ENCODE measurements at regions not wholly inside any gene's neighbourhood (a gene's known extent, or its start where the extent isn't known, plus 50 kb on each side); places are given as distances from the start of the nearest gene placed in this dataset.

- no peak for DNase-seq (ENCODE audit: low spot score)
- ChIA-PET POLR2A (ENCODE audit: low non-redundant PET) (no interaction called here), CTCF (no interaction called here)
- H3K4me3 ChIP-seq (ENCODE audit: low read depth, low read length, poor library complexity, severe bottlenecking): no peak overlapping the region
- H3K27ac ChIP-seq (ENCODE audit: low read depth, low read length, poor library complexity, severe bottlenecking): no peak overlapping the region
- H3K4me1 ChIP-seq (ENCODE audit: insufficient read depth, low read length, poor library complexity, severe bottlenecking): no peaks in the 10 kb centered on the region
- no TSS peak for BruUV-seq (replicated peaks)
- peaks cover 11% of the 10 kb centered on the region for H3K27me3 ChIP-seq (replicated peaks; ENCODE audit: insufficient read depth, low read depth, low read length, poor library complexity)
- intact Hi-C loops (cut with micrococcal nuclease; ENCODE audit: unreplicated experiment): no loop called here
- H3K9me3 ChIP-seq (ENCODE audit: low read depth, low read length, poor library complexity, severe bottlenecking): no peaks in the 10 kb centered on the region
- no peaks in the 10 kb centered on the region for H3K36me3 ChIP-seq (ENCODE audit: insufficient read depth, low read length, poor library complexity, severe bottlenecking)
- TF ChIP-seq EZH2 (IDR thresholded peaks at IDR 0.05; ENCODE audit: borderline replicate concordance, low read depth, low read length, poor library complexity, severe bottlenecking): no peak
- 0 out of 2 replicates have a peak, but pooled peaks have one; percentile 12 for TF ChIP-seq CTCF (conservative IDR thresholded peaks at IDR 0.05; ENCODE audit: low read depth, low read length)
These were observed 188.3 kb downstream of the MIB1 start for GRCh38 chr18:21928925-21929324.

- H3K4me1 ChIP-seq (ENCODE audit: insufficient read depth, low read length, poor library complexity, severe bottlenecking): no peaks in the 10 kb centered on the region
- H3K27me3 ChIP-seq (replicated peaks; ENCODE audit: insufficient read depth, low read depth, low read length, poor library complexity): peaks cover 11% of the 10 kb centered on the region
- BruUV-seq (replicated peaks): no TSS peak
- CTCF ChIA-PET: no interaction called here
- POLR2A ChIA-PET (ENCODE audit: low non-redundant PET): no interaction called here
- DNase-seq (ENCODE audit: low spot score): no peak
- no peak overlapping the region for H3K4me3 ChIP-seq (ENCODE audit: low read depth, low read length, poor library complexity, severe bottlenecking)
- H3K36me3 ChIP-seq (ENCODE audit: insufficient read depth, low read length, poor library complexity, severe bottlenecking): no peaks in the 10 kb centered on the region
- intact Hi-C loops (cut with micrococcal nuclease; ENCODE audit: unreplicated experiment): no loop called here
- no peaks in the 10 kb centered on the region for H3K9me3 ChIP-seq (ENCODE audit: low read depth, low read length, poor library complexity, severe bottlenecking)
- TF ChIP-seq EZH2 (IDR thresholded peaks at IDR 0.05; ENCODE audit: borderline replicate concordance, low read depth, low read length, poor library complexity, severe bottlenecking): no peak
- TF ChIP-seq CTCF (conservative IDR thresholded peaks at IDR 0.05; ENCODE audit: low read depth, low read length): no peak
- no peak overlapping the region for H3K27ac ChIP-seq (ENCODE audit: low read depth, low read length, poor library complexity, severe bottlenecking)
These were observed 189.6 kb downstream of the MIB1 start for GRCh38 chr18:21930177-21930576.

GRCh38 chr18:21933931-21934765 lies 193.6 kb downstream of the MIB1 start:
- BruUV-seq (replicated peaks): no TSS peak
- Histone ChIP-seq H3K4me1 (ENCODE audit: insufficient read depth, low read length, poor library complexity, severe bottlenecking) (no peaks in the 10 kb centered on the region), H3K27me3 (replicated peaks; ENCODE audit: insufficient read depth, low read depth, low read length, poor library complexity) (peaks cover 7% of the 10 kb centered on the region), H3K36me3 (ENCODE audit: insufficient read depth, low read length, poor library complexity, severe bottlenecking) (no peaks in the 10 kb centered on the region), H3K4me3 (ENCODE audit: low read depth, low read length, poor library complexity, severe bottlenecking) (no peak overlapping the region), H3K9me3 (ENCODE audit: low read depth, low read length, poor library complexity, severe bottlenecking) (no peaks in the 10 kb centered on the region), H3K27ac (ENCODE audit: low read depth, low read length, poor library complexity, severe bottlenecking) (no peak overlapping the region)
- intact Hi-C loops (cut with micrococcal nuclease; ENCODE audit: unreplicated experiment): no loop called here
- ChIA-PET POLR2A (ENCODE audit: low non-redundant PET) (no interaction called here), CTCF (no interaction called here)
- TF ChIP-seq CTCF (conservative IDR thresholded peaks at IDR 0.05; ENCODE audit: low read depth, low read length): no peak
- TF ChIP-seq EZH2 (IDR thresholded peaks at IDR 0.05; ENCODE audit: borderline replicate concordance, low read depth, low read length, poor library complexity, severe bottlenecking): no peak
- DNase-seq (ENCODE audit: low spot score): no peak

All from A673 (cell line).